ENCODE measurements at regions not wholly inside any gene's neighbourhood (a gene's known extent, or its start where the extent isn't known, plus 50 kb on each side); places are given as distances from the start of the nearest gene placed in this dataset.
"Not testable (repeated sequence)": the region's sequence is repeated elsewhere in the genome, so short reads cannot be mapped to it uniquely, and the experiment has no call there.

- DNase-seq (ENCODE audit: extremely low spot score, insufficient read length, low read depth) (no peak), FAIRE-seq (no peak)
Measured at GRCh38 chr6:112903361-112903760, 556.2 kb downstream of the RFPL4B start.

DNA sequence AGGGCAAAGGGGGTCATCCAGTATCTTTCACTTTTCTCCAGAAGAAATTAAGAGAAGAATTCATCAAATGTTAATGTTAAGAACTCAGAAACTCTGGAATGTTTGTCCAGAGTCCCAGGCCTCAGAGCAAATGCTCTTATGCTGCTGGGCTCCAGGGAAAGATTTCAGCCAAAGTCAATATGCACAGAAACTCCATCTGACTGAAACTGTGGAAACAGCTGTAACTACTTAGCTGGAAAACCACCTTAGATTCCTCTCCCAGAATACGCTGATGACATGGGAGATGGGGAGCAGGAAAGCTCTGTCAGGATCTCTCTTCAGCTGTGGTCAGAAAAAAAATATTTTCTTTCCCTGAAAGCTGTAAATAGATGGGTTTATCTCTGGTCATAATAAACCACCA is 559.6 kb downstream of the RFPL4B start:
- DNase-seq (ENCODE audit: extremely low spot score, insufficient read length, low read depth) (no peak), FAIRE-seq (no peak)

GRCh38 chr6:112909781-112910180 is 562.7 kb downstream of the RFPL4B start:
- FAIRE-seq (no peak), DNase-seq (ENCODE audit: extremely low spot score, insufficient read length, low read depth) (no peak)

DNA sequence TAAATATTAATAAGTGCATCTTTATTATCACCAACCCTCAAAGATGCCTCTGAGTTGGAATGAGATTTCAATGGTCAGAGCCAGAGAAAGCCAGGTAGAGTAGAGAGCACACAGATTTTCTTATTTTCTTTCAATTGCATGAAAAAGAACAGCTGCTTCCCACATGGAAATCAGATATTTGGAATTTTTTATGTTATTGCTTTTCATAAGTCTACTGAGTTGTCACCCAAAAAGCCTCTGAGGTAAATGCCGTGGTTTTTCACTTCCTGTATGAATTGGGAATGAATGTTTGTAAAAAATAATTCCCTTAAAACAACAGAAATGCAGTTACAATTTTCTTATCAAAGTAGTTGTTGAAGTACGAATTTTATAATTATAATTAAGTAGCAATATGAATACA is 563.1 kb downstream of the RFPL4B start:
- FAIRE-seq = no peak
- DNase-seq (ENCODE audit: extremely low spot score, insufficient read length, low read depth) = no peak

DNA sequence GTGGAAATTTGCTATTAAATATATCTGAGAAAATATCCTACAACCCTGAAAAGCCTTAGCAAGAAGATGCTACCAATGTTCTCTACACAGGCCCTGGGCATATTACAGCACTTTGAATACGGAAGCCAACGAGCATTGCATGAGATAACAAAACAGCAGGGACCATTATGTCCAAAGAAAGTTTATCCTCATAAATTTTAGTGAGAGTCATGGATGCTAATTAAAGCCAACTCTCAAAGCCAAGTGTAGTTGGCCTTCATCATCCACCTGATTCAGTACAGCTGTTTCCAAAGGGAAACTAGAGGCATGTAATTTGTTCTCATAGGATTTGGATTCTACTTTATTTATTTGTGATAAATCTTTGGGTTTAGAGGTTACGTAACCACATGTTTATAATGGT is 564.8 kb downstream of the RFPL4B start:
- FAIRE-seq = no peak
- no peak for DNase-seq (ENCODE audit: extremely low spot score, insufficient read length, low read depth)

DNA sequence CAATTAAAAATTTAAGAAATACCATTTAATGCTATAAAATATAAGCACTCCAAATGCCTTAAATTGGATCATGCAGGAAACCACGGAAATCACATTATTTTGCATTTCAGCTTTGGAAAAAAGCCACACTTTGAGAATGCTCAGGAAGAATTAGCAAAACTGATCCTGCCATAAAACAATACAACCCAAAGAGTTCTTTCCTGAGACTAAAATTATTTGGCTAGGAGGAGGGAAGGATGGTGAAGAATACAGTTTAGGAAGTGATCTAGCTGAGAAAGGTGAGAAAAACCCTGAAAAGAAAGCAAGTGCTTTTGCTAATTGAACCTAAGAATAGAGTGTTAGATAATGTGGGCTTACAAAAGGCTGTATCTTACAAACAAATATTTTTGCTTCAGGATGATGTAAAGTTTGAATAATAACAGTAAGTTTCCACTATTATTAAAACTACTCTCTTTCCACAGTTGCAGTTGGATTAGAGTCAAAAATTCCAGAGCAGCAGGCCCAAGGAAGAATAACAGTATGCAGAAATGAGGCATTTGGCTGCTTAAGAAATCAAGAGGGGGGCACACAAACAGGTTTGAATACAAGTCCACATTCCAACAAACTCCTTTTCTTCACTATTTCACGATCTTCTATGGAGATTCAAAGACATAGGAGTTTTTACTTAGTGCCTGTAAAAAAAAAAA is 565.4 kb downstream of the RFPL4B start:
- DNase-seq (ENCODE audit: extremely low spot score, insufficient read length, low read depth) (no peak), FAIRE-seq (no peak)

DNA sequence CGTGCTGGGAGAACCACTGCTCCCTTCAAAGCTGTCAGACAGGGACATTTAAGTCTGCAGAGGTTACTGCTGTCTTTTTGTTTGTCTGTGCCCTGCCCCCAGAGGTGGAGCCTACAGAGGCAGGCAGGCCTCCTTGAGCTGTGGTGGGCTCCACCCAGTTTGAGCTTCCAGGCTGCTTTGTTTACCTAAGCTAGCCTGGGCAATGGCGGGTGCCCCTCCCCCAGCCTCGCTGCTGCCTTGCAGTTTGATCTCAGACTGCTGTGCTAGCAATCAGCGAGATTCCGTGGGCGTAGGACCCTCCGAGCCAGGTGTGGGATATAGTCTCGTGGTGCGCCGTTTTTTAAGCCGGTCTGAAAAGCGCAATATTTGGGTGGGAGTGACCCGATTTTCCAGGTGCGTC is 572.6 kb downstream of the RFPL4B start:
- not testable (repeated sequence) for FAIRE-seq; DNase-seq (ENCODE audit: extremely low spot score, insufficient read length, low read depth)

- FAIRE-seq (no peak), DNase-seq (ENCODE audit: extremely low spot score, insufficient read length, low read depth) (no peak)
Measured at GRCh38 chr6:112920994-112921393, 573.9 kb downstream of the RFPL4B start.

DNA sequence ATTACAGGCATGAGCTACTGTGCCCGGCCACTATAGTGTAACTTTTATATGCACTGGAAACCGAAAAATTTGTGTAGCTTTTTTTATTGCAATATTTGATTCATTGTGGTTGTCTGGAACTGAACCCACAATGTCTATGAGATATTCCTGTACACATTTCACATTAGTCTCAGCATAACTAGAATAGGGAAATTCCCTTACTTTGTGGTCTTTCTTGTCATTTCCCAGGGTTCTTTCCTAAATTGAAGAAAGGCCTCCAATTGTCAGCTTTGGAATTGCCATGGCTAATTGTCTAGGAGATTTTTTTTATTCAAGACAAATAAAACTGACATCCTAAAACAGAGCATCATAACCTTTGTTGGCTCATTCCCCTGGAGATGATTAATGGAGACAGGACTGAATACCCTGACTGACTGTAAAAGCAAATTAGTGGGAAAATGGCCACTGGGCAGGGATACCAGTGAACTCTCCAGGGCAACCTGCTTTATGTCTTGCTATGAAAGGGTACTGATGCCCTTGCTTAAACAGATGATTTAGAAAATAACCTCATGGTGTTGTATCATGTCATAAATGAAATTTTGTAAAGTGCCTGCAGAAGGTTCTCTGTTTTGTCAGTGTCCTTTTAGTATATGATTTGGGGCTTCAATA is 576.9 kb downstream of the RFPL4B start:
- FAIRE-seq (no peak), DNase-seq (ENCODE audit: extremely low spot score, insufficient read length, low read depth) (no peak)

GRCh38 chr6:112925702-112926101 is 578.6 kb downstream of the RFPL4B start:
- FAIRE-seq = no peak
- DNase-seq (ENCODE audit: extremely low spot score, insufficient read length, low read depth) = no peak

DNA sequence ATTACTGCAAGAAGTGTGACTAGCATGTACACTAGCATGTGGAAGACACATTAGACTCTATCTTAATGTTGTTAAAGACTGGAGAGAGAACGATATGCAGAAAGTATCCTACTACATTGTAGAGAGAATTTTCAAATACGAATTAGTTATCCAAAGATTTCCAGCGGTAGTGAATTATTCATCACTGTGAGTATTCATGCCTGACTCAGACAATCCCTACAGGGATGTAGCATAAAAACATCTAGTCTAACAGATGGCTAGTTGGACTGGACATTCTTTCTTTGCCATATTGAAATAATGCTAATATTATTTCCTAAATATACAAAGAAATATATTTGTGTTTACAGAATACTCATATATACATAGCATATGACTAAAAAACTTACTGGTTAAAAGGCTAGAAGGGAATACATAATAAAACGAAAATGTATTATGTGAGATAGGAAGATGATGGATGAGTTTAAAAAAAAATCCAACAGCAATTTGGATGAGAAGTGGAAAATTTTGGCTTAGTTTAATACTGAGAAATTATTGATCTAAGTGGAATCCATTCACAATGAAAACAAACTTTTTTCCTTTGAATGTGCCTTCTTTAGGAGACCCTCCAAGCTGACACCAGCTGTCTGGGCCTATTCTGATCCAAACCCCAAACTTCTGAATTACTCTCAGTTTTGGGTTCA is 580.7 kb downstream of the RFPL4B start:
- FAIRE-seq (no peak), DNase-seq (ENCODE audit: extremely low spot score, insufficient read length, low read depth) (no peak)

- FAIRE-seq = no peak
Measured at GRCh38 chr6:112929641-112930040, 582.5 kb downstream of the RFPL4B start.

DNA sequence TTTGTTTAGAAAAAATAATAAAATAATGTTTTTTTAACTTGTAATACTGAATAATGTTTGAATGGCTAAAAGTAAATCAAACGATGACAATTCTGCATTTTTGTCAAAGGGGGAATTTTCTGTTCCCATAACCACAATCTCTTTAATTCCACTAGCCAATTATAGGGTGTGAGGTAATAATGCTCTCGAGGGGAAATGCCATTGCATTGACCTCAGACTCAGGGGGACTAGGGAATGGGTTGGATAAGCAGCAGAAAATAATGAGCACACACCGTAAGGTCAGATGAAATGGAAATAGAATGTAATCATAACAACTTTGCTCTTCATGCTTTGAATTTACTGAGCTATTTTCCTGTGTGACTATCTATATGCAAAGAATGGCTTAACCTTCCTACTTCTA is 584.7 kb downstream of the RFPL4B start:
- DNase-seq (ENCODE audit: extremely low spot score, insufficient read length, low read depth) (no peak), FAIRE-seq (no peak)

More at GRCh38 chr6:112929641-112930040, 582.5 kb downstream of the RFPL4B start:
- no peak for DNase-seq (ENCODE audit: extremely low spot score, insufficient read length, low read depth)

GRCh38 chr6:112933947-112934346 is 586.8 kb downstream of the RFPL4B start:
- no peak for DNase-seq (ENCODE audit: extremely low spot score, insufficient read length, low read depth)
- FAIRE-seq = no peak

- DNase-seq (ENCODE audit: extremely low spot score, insufficient read length, low read depth) (no peak), FAIRE-seq (no peak)
Measured at GRCh38 chr6:112934433-112935327, 587.5 kb downstream of the RFPL4B start.

DNA sequence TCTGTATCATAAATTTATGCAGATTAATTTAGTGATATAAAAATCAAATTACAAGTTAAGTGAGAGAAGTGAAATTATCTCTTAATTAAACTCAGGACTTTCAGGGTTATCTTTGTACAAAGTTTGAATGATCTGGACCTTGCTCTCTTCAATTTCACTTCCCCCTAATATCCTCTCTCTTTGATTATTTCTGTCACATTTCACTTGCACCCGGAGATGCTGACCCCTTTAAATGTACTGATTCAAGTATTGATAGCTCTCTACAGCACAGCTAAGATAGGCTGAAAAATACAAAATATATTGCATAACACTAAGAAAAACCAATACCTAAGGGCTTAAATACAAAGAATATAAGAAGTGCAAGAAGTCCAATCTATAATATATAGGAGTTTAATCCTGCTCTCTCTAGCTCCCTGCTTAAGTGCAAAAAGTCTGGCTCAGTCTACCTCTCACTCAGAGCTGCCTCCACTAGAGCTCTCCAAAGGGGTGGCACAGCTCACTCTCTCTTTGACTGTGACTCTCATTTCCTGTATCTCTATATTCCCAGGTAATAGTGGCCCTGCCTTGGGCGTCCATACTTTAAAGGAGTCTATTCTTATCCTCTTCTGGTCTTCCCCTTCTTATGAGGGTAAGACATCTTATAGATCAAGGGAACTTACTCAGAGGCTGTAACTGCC is 588.4 kb downstream of the RFPL4B start:
- no peak for FAIRE-seq
- no peak for DNase-seq (ENCODE audit: extremely low spot score, insufficient read length, low read depth)

- no peak for DNase-seq (ENCODE audit: extremely low spot score, insufficient read length, low read depth)
- FAIRE-seq = no peak
Measured at GRCh38 chr6:112936079-112936472, 588.9 kb downstream of the RFPL4B start.

GRCh38 chr6:112936504-112936903 is 589.4 kb downstream of the RFPL4B start:
- DNase-seq (ENCODE audit: extremely low spot score, insufficient read length, low read depth) = no peak
- no peak for FAIRE-seq

- DNase-seq (ENCODE audit: extremely low spot score, insufficient read length, low read depth); FAIRE-seq: not testable (repeated sequence)
Measured at GRCh38 chr6:112937690-112938089, 590.6 kb downstream of the RFPL4B start.

DNA sequence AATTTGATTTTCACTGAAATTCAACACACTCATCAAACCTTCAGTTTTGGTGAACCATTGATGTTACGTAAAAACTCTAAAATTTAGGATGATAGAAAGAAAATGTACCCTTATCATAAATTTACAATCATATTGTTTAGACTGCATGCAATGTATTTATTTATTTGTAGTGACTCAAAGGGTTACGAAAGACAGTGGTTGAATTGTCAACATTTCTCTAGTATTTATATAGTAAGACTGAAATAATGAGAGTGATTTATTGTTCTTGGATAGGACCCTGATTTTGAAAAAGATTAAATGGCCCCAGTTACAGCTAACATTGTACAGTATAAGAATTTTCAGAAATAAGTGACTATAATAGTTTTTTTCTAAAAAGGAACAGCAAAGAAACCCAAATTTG is 591.5 kb downstream of the RFPL4B start:
- FAIRE-seq (no peak), DNase-seq (ENCODE audit: extremely low spot score, insufficient read length, low read depth) (no peak)
